Neural cell (in vitro differentiated cells): ENCODE measurements at regions not wholly inside any gene's neighbourhood (a gene's known extent, or its start where the extent isn't known, plus 50 kb on each side); places are given as distances from the start of the nearest gene placed in this dataset.

ENCODE experiments used
- H2AFZ ChIP-seq: fragments of 200-600, 300-800 bp; sonication (generic), shearing (Covaris generic); 2 replicates; pipeline ENCODE4 v1.6.0; 2014; ENCODE audit warnings: low read depth, mild to moderate bottlenecking, antibody characterized with exemption, low read length, moderate library complexity
- H3F3A ChIP-seq: fragments of 200-600 bp; shearing (Covaris generic); 2 replicates; pipeline ENCODE4 v1.6.1; 2016; ENCODE audit warnings: mild to moderate bottlenecking, moderate library complexity, mixed read lengths, antibody characterized with exemption, low read length; ENCODE audit not compliant: insufficient read depth, poor library complexity, severe bottlenecking
- H3K27ac ChIP-seq: fragments of 200-600, 300-800 bp; sonication (generic), shearing (Covaris generic); 2 replicates; pipeline ENCODE4 v1.5.1; 2014; ENCODE audit warnings: mild to moderate bottlenecking, low read length, moderate library complexity
- H3K27me3 ChIP-seq: fragments of 300-800, 200-600 bp; sonication (generic), shearing (Covaris generic); 2 replicates; pipeline ENCODE4 v1.6.0; 2014; ENCODE audit warnings: mild to moderate bottlenecking, low read depth, low read length, moderate library complexity; ENCODE audit not compliant: insufficient read depth
- H3K36me3 ChIP-seq: fragments of 300-800, 200-600 bp; sonication (generic), shearing (Covaris generic); 2 replicates; pipeline ENCODE4 v1.5.1; 2014; ENCODE audit warnings: mild to moderate bottlenecking, antibody characterized with exemption, low read length, moderate library complexity; ENCODE audit not compliant: insufficient read depth
- H3K4me2 ChIP-seq: fragments of 300-800, 200-600 bp; sonication (generic), shearing (Covaris generic); 2 replicates; pipeline ENCODE4 v1.6.0; 2014; ENCODE audit warnings: mild to moderate bottlenecking, low read length
- H3K4me3 ChIP-seq: fragments of 300-800, 200-600 bp; sonication (generic), shearing (Covaris generic); 2 replicates; pipeline ENCODE4 v1.5.1; 2014; ENCODE audit warnings: mild to moderate bottlenecking, low read length, moderate library complexity
- H3K79me2 ChIP-seq: fragments of 200-600 bp; shearing (Covaris generic); replicated peaks from 2 replicates; pipeline ENCODE4 v1.6.0; 2014; ENCODE audit warnings: mild to moderate bottlenecking, low read length, moderate library complexity; ENCODE audit not compliant: insufficient read depth
- H3K9ac ChIP-seq: fragments of 300-800, 200-600 bp; sonication (generic), shearing (Covaris generic); 2 replicates; pipeline ENCODE4 v1.6.1; 2016; ENCODE audit warnings: mild to moderate bottlenecking, low read length, mixed read lengths
- H3K9me2 ChIP-seq: fragments of 200-600 bp; shearing (Covaris generic); 2 replicates; pipeline ENCODE4 v1.6.1; 2016; ENCODE audit warnings: mild to moderate bottlenecking, low read length, mixed read lengths; ENCODE audit not compliant: insufficient read depth
- H3K9me3 ChIP-seq: fragments of 200-600, 300-800 bp; sonication (generic), shearing (Covaris generic); 2 replicates; pipeline ENCODE4 v1.6.1; 2016; ENCODE audit warnings: mild to moderate bottlenecking, mixed run types, low read length, moderate library complexity, mixed read lengths
- H4K20me1 ChIP-seq: fragments of 200-600 bp; shearing (Covaris generic); 2 replicates; pipeline ENCODE4 v1.6.1; 2016; ENCODE audit warnings: mild to moderate bottlenecking, mixed run types; ENCODE audit not compliant: insufficient read depth
- EP300 ChIP-seq: fragments of 450-650 bp; conservative IDR thresholded peaks from 2 replicates; pipeline ENCODE4 v1.6.1; 2014; ENCODE audit warnings: antibody characterized with exemption, mild to moderate bottlenecking, moderate library complexity; ENCODE audit not compliant: poor library complexity, severe bottlenecking
- EZH2 ChIP-seq: fragments of 200-600, 300-800 bp; shearing (Covaris generic), sonication (generic); IDR thresholded peaks from 2 replicates; pipeline ENCODE4 v1.6.1; 2014; ENCODE audit warnings: antibody characterized with exemption, low read length, borderline replicate concordance, mild to moderate bottlenecking; ENCODE audit not compliant: insufficient read depth, poor library complexity, severe bottlenecking
- MXI1 ChIP-seq: fragments of 450-650 bp; conservative IDR thresholded peaks from 2 replicates; pipeline ENCODE4 v1.6.1; 2014; ENCODE audit warnings: antibody characterized with exemption, mild to moderate bottlenecking; ENCODE audit not compliant: poor library complexity, severe bottlenecking
- POLR2AphosphoS5 ChIP-seq: IDR thresholded peaks from 2 replicates; pipeline ENCODE4 v1.6.1; 2012
- RAD21 ChIP-seq: fragments of 450-650 bp; conservative IDR thresholded peaks from 2 replicates; pipeline ENCODE4 v1.6.1; 2014; ENCODE audit warnings: antibody characterized with exemption, mild to moderate bottlenecking, moderate library complexity
- SMC3 ChIP-seq: fragments of 450-650 bp; conservative IDR thresholded peaks from 2 replicates; pipeline ENCODE4 v1.6.1; 2014; ENCODE audit warnings: antibody characterized with exemption, mild to moderate bottlenecking, moderate library complexity; ENCODE audit not compliant: poor library complexity
- TAF1 ChIP-seq: IDR thresholded peaks from 2 replicates; pipeline ENCODE4 v1.6.1; 2012; ENCODE audit warnings: low read depth
- TF ChIP-seq, protein P1 (sequence below): IDR thresholded peaks from 2 replicates; pipeline ENCODE4 v1.6.1; 2012; ENCODE audit warnings: borderline replicate concordance
- TF ChIP-seq, protein P2 (sequence below): fragments of 450-650 bp; IDR thresholded peaks from 2 replicates; pipeline ENCODE4 v1.5.1; 2014; ENCODE audit warnings: antibody characterized with exemption, mild to moderate bottlenecking, moderate library complexity; ENCODE audit not compliant: poor library complexity, severe bottlenecking

DNA sequence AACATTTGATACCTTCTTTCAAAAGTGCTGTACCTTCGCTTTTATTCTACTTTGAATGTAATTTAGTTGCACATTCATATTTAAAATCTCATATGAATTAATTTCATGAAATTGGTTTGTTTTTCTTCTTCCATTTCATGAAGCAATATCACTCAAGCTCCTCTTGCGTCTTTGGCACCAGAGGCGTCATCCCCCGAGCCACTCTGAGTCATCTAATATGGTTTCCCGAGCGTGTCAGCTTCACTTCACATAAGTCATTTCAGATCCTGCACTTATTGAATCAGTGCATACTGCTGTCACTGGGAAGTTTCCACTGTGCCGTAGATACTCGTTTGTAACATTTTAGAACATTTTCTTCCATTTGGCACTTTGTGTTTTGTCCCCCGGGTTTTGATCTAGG lies 105.6 kb downstream of the SLC25A47 start:
- Histone ChIP-seq H3K27ac (peak overlapping the region; percentile 28), H3K36me3 (no peaks in the 10 kb centered on the region), H3K27me3 (no peaks in the 10 kb centered on the region), H3K9ac (no peak overlapping the region), H4K20me1 (no peaks in the 10 kb centered on the region), H3K4me3 (no peak overlapping the region), H3K79me2 (no peaks in the 10 kb centered on the region), H3K4me2 (no peak overlapping the region), H3K9me3 (no peaks in the 10 kb centered on the region), H2AFZ (no peak overlapping the region), H3F3A (no peaks in the 10 kb centered on the region), H3K9me2 (no peaks in the 10 kb centered on the region)
- TF ChIP-seq, protein P1, sequence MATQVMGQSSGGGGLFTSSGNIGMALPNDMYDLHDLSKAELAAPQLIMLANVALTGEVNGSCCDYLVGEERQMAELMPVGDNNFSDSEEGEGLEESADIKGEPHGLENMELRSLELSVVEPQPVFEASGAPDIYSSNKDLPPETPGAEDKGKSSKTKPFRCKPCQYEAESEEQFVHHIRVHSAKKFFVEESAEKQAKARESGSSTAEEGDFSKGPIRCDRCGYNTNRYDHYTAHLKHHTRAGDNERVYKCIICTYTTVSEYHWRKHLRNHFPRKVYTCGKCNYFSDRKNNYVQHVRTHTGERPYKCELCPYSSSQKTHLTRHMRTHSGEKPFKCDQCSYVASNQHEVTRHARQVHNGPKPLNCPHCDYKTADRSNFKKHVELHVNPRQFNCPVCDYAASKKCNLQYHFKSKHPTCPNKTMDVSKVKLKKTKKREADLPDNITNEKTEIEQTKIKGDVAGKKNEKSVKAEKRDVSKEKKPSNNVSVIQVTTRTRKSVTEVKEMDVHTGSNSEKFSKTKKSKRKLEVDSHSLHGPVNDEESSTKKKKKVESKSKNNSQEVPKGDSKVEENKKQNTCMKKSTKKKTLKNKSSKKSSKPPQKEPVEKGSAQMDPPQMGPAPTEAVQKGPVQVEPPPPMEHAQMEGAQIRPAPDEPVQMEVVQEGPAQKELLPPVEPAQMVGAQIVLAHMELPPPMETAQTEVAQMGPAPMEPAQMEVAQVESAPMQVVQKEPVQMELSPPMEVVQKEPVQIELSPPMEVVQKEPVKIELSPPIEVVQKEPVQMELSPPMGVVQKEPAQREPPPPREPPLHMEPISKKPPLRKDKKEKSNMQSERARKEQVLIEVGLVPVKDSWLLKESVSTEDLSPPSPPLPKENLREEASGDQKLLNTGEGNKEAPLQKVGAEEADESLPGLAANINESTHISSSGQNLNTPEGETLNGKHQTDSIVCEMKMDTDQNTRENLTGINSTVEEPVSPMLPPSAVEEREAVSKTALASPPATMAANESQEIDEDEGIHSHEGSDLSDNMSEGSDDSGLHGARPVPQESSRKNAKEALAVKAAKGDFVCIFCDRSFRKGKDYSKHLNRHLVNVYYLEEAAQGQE, result peak; percentile 37
- TF ChIP-seq EP300, result peak; percentile 25
- no peak for TF ChIP-seq TAF1
- TF ChIP-seq RAD21, result no peak
- no peak for TF ChIP-seq SMC3
- no peak for TF ChIP-seq MXI1
- TF ChIP-seq, protein P2, sequence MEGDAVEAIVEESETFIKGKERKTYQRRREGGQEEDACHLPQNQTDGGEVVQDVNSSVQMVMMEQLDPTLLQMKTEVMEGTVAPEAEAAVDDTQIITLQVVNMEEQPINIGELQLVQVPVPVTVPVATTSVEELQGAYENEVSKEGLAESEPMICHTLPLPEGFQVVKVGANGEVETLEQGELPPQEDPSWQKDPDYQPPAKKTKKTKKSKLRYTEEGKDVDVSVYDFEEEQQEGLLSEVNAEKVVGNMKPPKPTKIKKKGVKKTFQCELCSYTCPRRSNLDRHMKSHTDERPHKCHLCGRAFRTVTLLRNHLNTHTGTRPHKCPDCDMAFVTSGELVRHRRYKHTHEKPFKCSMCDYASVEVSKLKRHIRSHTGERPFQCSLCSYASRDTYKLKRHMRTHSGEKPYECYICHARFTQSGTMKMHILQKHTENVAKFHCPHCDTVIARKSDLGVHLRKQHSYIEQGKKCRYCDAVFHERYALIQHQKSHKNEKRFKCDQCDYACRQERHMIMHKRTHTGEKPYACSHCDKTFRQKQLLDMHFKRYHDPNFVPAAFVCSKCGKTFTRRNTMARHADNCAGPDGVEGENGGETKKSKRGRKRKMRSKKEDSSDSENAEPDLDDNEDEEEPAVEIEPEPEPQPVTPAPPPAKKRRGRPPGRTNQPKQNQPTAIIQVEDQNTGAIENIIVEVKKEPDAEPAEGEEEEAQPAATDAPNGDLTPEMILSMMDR, result no peak
- no peak for TF ChIP-seq EZH2
- peak; percentile 39 for TF ChIP-seq POLR2AphosphoS5

GRCh38 chr14:100429537-100429936 lies 106.4 kb downstream of the SLC25A47 start:
- H3K9me3 ChIP-seq, result no peaks in the 10 kb centered on the region
- H2AFZ ChIP-seq, result no peak overlapping the region
- no peaks in the 10 kb centered on the region for H3K27me3 ChIP-seq

More at GRCh38 chr14:100429537-100429936, 106.4 kb downstream of the SLC25A47 start:
- Histone ChIP-seq H3K4me3 (no peak overlapping the region), H3K9me2 (no peaks in the 10 kb centered on the region), H4K20me1 (no peaks in the 10 kb centered on the region), H3K4me2 (no peak overlapping the region), H3K79me2 (no peaks in the 10 kb centered on the region), H3K36me3 (no peaks in the 10 kb centered on the region), H3F3A (no peaks in the 10 kb centered on the region), H3K9ac (no peak overlapping the region), H3K27ac (no peak overlapping the region)
- TF ChIP-seq, protein P1, result no peak
- no peak for TF ChIP-seq EZH2
- TF ChIP-seq POLR2AphosphoS5, result no peak
- no peak for TF ChIP-seq TAF1
- TF ChIP-seq, protein P2, result no peak
